NCI-H2029 treated with DMSO at 0.1 percent for 48 hours (cell line): ENCODE measurements at regions not wholly inside any gene's neighbourhood (a gene's known extent, or its start where the extent isn't known, plus 50 kb on each side); places are given as distances from the start of the nearest gene placed in this dataset.
A peak's percentile ranks its signal among the peaks of the same experiment; 100 is the strongest.

ENCODE experiments used
- DNase-seq: peaks from one replicate; lab custom pipeline; 2025; lab: John Stamatoyannopoulos, UW

GRCh38 chr6:21469213-21469612, 124.3 kb upstream of the SOX4 start:
- DNase-seq, result no peak

- no peak for DNase-seq
Measured at GRCh38 chr6:21476112-21476511, 117.4 kb upstream of the SOX4 start.

- DNase-seq, result no peak
Measured at GRCh38 chr6:21478411-21478810, 115.1 kb upstream of the SOX4 start.

GRCh38 chr6:21478883-21479539, 114.5 kb upstream of the SOX4 start:
- peak; percentile 78 for DNase-seq

- no peak for DNase-seq
Measured at GRCh38 chr6:21486115-21486514, 107.4 kb upstream of the SOX4 start.

- no peak for DNase-seq
Measured at GRCh38 chr6:21489826-21490225, 103.7 kb upstream of the SOX4 start.

GRCh38 chr6:21491955-21492354, 101.6 kb upstream of the SOX4 start:
- no peak for DNase-seq

GRCh38 chr6:21494505-21494904, 99.0 kb upstream of the SOX4 start:
- no peak for DNase-seq

- peak; percentile 32 for DNase-seq
Measured at GRCh38 chr6:21496196-21496595, 97.4 kb upstream of the SOX4 start.

GRCh38 chr6:21496706-21497105, 96.8 kb upstream of the SOX4 start:
- no peak for DNase-seq

GRCh38 chr6:21500314-21501020, 93.1 kb upstream of the SOX4 start:
- DNase-seq, result peak; percentile 98

- peak; percentile 99 for DNase-seq
Measured at GRCh38 chr6:21501021-21501354, 92.6 kb upstream of the SOX4 start.

- peak; percentile 67 for DNase-seq
Measured at GRCh38 chr6:21501815-21502214, 91.7 kb upstream of the SOX4 start.

- no peak for DNase-seq
Measured at GRCh38 chr6:21502682-21503081, 90.9 kb upstream of the SOX4 start.

- peak; percentile 71 for DNase-seq
Measured at GRCh38 chr6:21504790-21505189, 88.8 kb upstream of the SOX4 start.

GRCh38 chr6:21505574-21505990, 88.0 kb upstream of the SOX4 start:
- DNase-seq, result no peak

GRCh38 chr6:21506126-21506525, 87.4 kb upstream of the SOX4 start:
- DNase-seq, result no peak

GRCh38 chr6:21507811-21508210, 85.7 kb upstream of the SOX4 start:
- no peak for DNase-seq

GRCh38 chr6:21508753-21509152, 84.8 kb upstream of the SOX4 start:
- no peak for DNase-seq

GRCh38 chr6:21511891-21512550, 81.5 kb upstream of the SOX4 start:
- DNase-seq, result no peak

GRCh38 chr6:21514288-21514687, 79.3 kb upstream of the SOX4 start:
- no peak for DNase-seq

- DNase-seq, result no peak
Measured at GRCh38 chr6:21518317-21518716, 75.2 kb upstream of the SOX4 start.

GRCh38 chr6:21519642-21520041, 73.9 kb upstream of the SOX4 start:
- DNase-seq, result no peak
